H9 (cell line): ENCODE measurements at regions not wholly inside any gene's neighbourhood (a gene's known extent, or its start where the extent isn't known, plus 50 kb on each side); places are given as distances from the start of the nearest gene placed in this dataset.

Experiments
- DNase-seq: peaks from one replicate; pipeline ENCODE4 v3.0.0-alpha.2; 2017
- H2AFZ ChIP-seq: one replicate; pipeline ENCODE4 v1.6.1; 2013; ENCODE audit warnings: mild to moderate bottlenecking, low read length, control low read depth, moderate library complexity
- H2AK5ac ChIP-seq: 2 replicates; pipeline ENCODE4 v1.6.1; 2013; ENCODE audit warnings: low read length, control low read depth, mixed read lengths; ENCODE audit not compliant: insufficient read length
- H2BK120ac ChIP-seq: one replicate; pipeline ENCODE4 v1.6.1; 2013; ENCODE audit warnings: low read depth, mild to moderate bottlenecking, low read length, control low read depth, inconsistent platforms; ENCODE audit not compliant: poor library complexity, severe bottlenecking
- H2BK12ac ChIP-seq: 2 replicates; pipeline ENCODE4 v1.6.1; 2013; ENCODE audit warnings: low read length, control low read depth, mixed read lengths, low read depth; ENCODE audit not compliant: insufficient read length
- H2BK15ac ChIP-seq: 2 replicates; pipeline ENCODE4 v1.6.1; 2013; ENCODE audit warnings: low read depth, low read length, control low read depth
- H2BK20ac ChIP-seq: one replicate; pipeline ENCODE4 v1.6.1; 2013; ENCODE audit warnings: low read depth, mild to moderate bottlenecking, low read length, control low read depth, inconsistent platforms; ENCODE audit not compliant: poor library complexity, severe bottlenecking
- H2BK5ac ChIP-seq: 2 replicates; pipeline ENCODE4 v1.6.1; 2013; ENCODE audit warnings: low read length, control low read depth, mixed read lengths; ENCODE audit not compliant: insufficient read length
- H3K14ac ChIP-seq: 2 replicates; pipeline ENCODE4 v1.6.1; 2013; ENCODE audit warnings: low read length, control low read depth; ENCODE audit not compliant: insufficient read depth
- H3K18ac ChIP-seq: 2 replicates; pipeline ENCODE4 v1.6.1; 2013; ENCODE audit warnings: low read depth, mild to moderate bottlenecking, mixed read lengths, low read length, control low read depth; ENCODE audit not compliant: insufficient read length
- H3K23ac ChIP-seq: 2 replicates; pipeline ENCODE4 v1.6.1; 2013; ENCODE audit warnings: low read length, control low read depth, mixed read lengths, low read depth; ENCODE audit not compliant: insufficient read length
- H3K23me2 ChIP-seq: 2 replicates; pipeline ENCODE4 v1.6.1; 2013; ENCODE audit warnings: low read depth, mild to moderate bottlenecking, mixed read lengths, low read length, control low read depth; ENCODE audit not compliant: insufficient read length, poor library complexity, severe bottlenecking
- H3K27ac ChIP-seq: 2 replicates; pipeline ENCODE4 v1.5.1; 2013; ENCODE audit warnings: low read length, control low read depth, mixed read lengths, low read depth; ENCODE audit not compliant: insufficient read length
- H3K27me3 ChIP-seq: 2 replicates; pipeline ENCODE4 v1.6.1; 2013; ENCODE audit warnings: low read length, control low read depth, inconsistent platforms; ENCODE audit not compliant: insufficient read depth
- H3K4ac ChIP-seq: 2 replicates; pipeline ENCODE4 v1.6.1; 2013; ENCODE audit warnings: low read depth, mild to moderate bottlenecking, control low read depth, inconsistent platforms, low read length, moderate library complexity
- H3K4me1 ChIP-seq: 2 replicates; pipeline ENCODE4 v1.6.1; 2013; ENCODE audit warnings: low read length, control low read depth, inconsistent platforms; ENCODE audit not compliant: insufficient read depth
- H3K4me2 ChIP-seq: 2 replicates; pipeline ENCODE4 v1.6.1; 2013; ENCODE audit warnings: low read length, control low read depth, mixed read lengths; ENCODE audit not compliant: insufficient read length, insufficient read depth
- H3K56ac ChIP-seq: 2 replicates; pipeline ENCODE4 v1.6.1; 2013; ENCODE audit warnings: low read depth, mild to moderate bottlenecking, mixed read lengths, low read length, control low read depth; ENCODE audit not compliant: insufficient read length
- H3K79me1 ChIP-seq: 2 replicates; pipeline ENCODE4 v1.6.1; 2013; ENCODE audit warnings: low read depth, mild to moderate bottlenecking, moderate library complexity, low read length, control low read depth, inconsistent platforms; ENCODE audit not compliant: insufficient read depth, poor library complexity, severe bottlenecking
- H3K79me2 ChIP-seq: 2 replicates; pipeline ENCODE4 v1.6.1; 2013; ENCODE audit warnings: low read length, control low read depth, inconsistent platforms; ENCODE audit not compliant: insufficient read depth
- H3K9ac ChIP-seq: 2 replicates; pipeline ENCODE4 v1.6.1; 2013; ENCODE audit warnings: low read length, control low read depth, mixed read lengths; ENCODE audit not compliant: insufficient read length; ENCODE audit errors: extremely low read depth
- H3K9me3 ChIP-seq: one replicate; pipeline ENCODE4 v1.6.1; 2013; ENCODE audit warnings: low read depth, low read length, inconsistent platforms; ENCODE audit not compliant: control insufficient read depth
- H3T11ph ChIP-seq: one replicate; pipeline ENCODE4 v1.6.1; 2013; ENCODE audit warnings: mild to moderate bottlenecking, low read length, control low read depth, inconsistent platforms
- H4K20me1 ChIP-seq: one replicate; pipeline ENCODE4 v1.6.1; 2013; ENCODE audit not compliant: control insufficient read depth, insufficient read length, insufficient read depth
- H4K5ac ChIP-seq: 2 replicates; pipeline ENCODE4 v1.6.1; 2013; ENCODE audit warnings: low read depth, mild to moderate bottlenecking, mixed read lengths, low read length, control low read depth; ENCODE audit not compliant: insufficient read length
- H4K8ac ChIP-seq: replicated peaks from 2 replicates; pipeline ENCODE4 v1.6.1; 2013; ENCODE audit warnings: low read length, control low read depth, mixed read lengths, low read depth; ENCODE audit not compliant: insufficient read length
- H4K91ac ChIP-seq: 2 replicates; pipeline ENCODE4 v1.6.1; 2013; ENCODE audit warnings: low read depth, mild to moderate bottlenecking, moderate library complexity, mixed read lengths, low read length, control low read depth; ENCODE audit not compliant: insufficient read length
- H3K27ac Mint-ChIP-seq, 3 experiments: 2 replicates in 2 of 3; 3 replicates in 1 of 3; pipeline ENCODE4 v1.8.0; 2020 to 2021; ENCODE audit warnings: mixed read lengths in 3 of 3, mild to moderate bottlenecking in 1 of 3, moderate library complexity in 1 of 3
- H3K27me3 Mint-ChIP-seq: 2 replicates; pipeline ENCODE4 v1.8.0; 2021; ENCODE audit warnings: low read depth, mild to moderate bottlenecking, moderate library complexity, mixed read lengths
- H3K36me3 Mint-ChIP-seq, 3 experiments: 2 replicates in 2 of 3; 3 replicates in 1 of 3; pipeline ENCODE4 v1.8.0; 2020 to 2021; ENCODE audit warnings: low read depth in 3 of 3, mixed read lengths in 3 of 3; ENCODE audit not compliant: insufficient read depth in 1 of 3
- H3K4me1 Mint-ChIP-seq, 2 experiments: 2 replicates each; pipeline ENCODE4 v1.8.0; 2020; ENCODE audit warnings: mixed read lengths in 2 of 2
- H3K4me3 Mint-ChIP-seq, 2 experiments: 2 replicates in 1 of 2; 3 replicates in 1 of 2; pipeline ENCODE4 v1.8.0; 2020 to 2021; ENCODE audit warnings: mild to moderate bottlenecking in 2 of 2, mixed read lengths in 2 of 2, moderate library complexity in 1 of 2
- H3K9me3 Mint-ChIP-seq, 2 experiments: 2 replicates in 1 of 2; 3 replicates in 1 of 2; pipeline ENCODE4 v1.8.0; 2020; ENCODE audit warnings: mild to moderate bottlenecking in 2 of 2, mixed read lengths in 2 of 2, moderate library complexity in 1 of 2
- WGBS: extraction: QIAGEN DNeasy Blood & Tissue Kit; methylation state at CpG from one replicate; pipeline ENCODE4 v1.1.7; 2013; ENCODE audit warnings: missing lambda C conversion rate, low lambda C conversion rate, mixed read lengths; ENCODE audit not compliant: insufficient read length; ENCODE audit errors: extremely low coverage; 5-methylcytosine and 5-hydroxymethylcytosine counted together
- TF ChIP-seq, protein P1 (sequence below): fragments of 200-600 bp; sonication (generic); conservative IDR thresholded peaks from 3 replicates; pipeline ENCODE4 v1.8.0; 2021; ENCODE audit warnings: antibody characterized with exemption, mild to moderate bottlenecking

DNA sequence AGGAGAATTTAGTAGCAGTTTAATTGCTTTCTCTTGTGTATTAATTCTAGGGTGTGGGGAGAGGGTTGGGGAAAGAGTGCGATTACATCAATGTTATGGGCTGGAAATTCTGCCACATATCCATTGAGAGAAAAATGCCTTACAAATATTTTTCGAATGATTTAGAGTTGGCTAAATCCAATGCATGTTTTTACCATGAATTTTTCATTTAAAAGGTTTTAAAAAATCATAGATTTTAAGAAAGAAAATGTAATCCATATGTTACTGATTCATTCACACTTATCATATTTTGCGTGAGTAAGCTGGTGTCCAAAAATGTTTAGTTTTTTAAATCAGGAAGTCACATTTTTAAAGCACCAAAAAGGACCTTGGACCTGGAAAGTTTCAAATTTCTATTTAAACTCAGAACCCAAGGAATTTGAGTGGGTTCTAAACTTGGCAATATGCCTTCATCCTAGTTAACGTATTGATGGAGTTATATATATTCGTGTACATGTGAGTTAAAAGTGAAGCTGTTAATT, 627.4 kb upstream of the CITED2 start:
- Histone ChIP-seq H2AFZ (no peak overlapping the region), H4K91ac (no peak overlapping the region), H2AK5ac (no peak overlapping the region), H3K14ac (no peak overlapping the region), H3K9me3 (no peaks in the 10 kb centered on the region), H3K27ac (no peak overlapping the region), H3K79me2 (no peaks in the 10 kb centered on the region), H2BK20ac (no peak overlapping the region), H4K20me1 (no peaks in the 10 kb centered on the region), H3K27me3 (no peaks in the 10 kb centered on the region), H2BK15ac (no peak overlapping the region), H3T11ph (no peak overlapping the region), H3K23me2 (no peaks in the 10 kb centered on the region), H3K18ac (no peak overlapping the region), H3K4me1 (no peaks in the 10 kb centered on the region), H3K79me1 (no peaks in the 10 kb centered on the region), H4K8ac (no peak overlapping the region), H3K4ac (no peak overlapping the region), H2BK12ac (no peak overlapping the region), H4K5ac (no peak overlapping the region), H3K56ac (no peak overlapping the region), H3K23ac (no peak overlapping the region), H3K4me2 (no peak overlapping the region), H2BK5ac (no peak overlapping the region), H2BK120ac (no peak overlapping the region), H3K9ac (no peak overlapping the region)
- Mint-ChIP-seq H3K9me3 (no peaks in the 10 kb centered on the region; a peak in 3 of 5 replicates), H3K4me1 (peaks cover 13 to 16% of the 10 kb centered on the region in 2 experiments), H3K27me3 (no peaks in the 10 kb centered on the region), H3K27ac (no peak overlapping the region), H3K36me3 (peaks cover 0 to 8% (median 0%) of the 10 kb centered on the region in 3 experiments; a peak in 1 of 7 replicates), H3K4me3 (no peak overlapping the region)
- WGBS, result no CpG with 5 or more reads among the region's 5 CpGs
- no peak for DNase-seq
- TF ChIP-seq, protein P1, sequence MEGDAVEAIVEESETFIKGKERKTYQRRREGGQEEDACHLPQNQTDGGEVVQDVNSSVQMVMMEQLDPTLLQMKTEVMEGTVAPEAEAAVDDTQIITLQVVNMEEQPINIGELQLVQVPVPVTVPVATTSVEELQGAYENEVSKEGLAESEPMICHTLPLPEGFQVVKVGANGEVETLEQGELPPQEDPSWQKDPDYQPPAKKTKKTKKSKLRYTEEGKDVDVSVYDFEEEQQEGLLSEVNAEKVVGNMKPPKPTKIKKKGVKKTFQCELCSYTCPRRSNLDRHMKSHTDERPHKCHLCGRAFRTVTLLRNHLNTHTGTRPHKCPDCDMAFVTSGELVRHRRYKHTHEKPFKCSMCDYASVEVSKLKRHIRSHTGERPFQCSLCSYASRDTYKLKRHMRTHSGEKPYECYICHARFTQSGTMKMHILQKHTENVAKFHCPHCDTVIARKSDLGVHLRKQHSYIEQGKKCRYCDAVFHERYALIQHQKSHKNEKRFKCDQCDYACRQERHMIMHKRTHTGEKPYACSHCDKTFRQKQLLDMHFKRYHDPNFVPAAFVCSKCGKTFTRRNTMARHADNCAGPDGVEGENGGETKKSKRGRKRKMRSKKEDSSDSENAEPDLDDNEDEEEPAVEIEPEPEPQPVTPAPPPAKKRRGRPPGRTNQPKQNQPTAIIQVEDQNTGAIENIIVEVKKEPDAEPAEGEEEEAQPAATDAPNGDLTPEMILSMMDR, result no peak
